Endothelial cell of umbilical vein (primary cell): ENCODE measurements at regions not wholly inside any gene's neighbourhood (a gene's known extent, or its start where the extent isn't known, plus 50 kb on each side); places are given as distances from the start of the nearest gene placed in this dataset.

ENCODE experiments used
- BruUV-seq: library from RNA; stranded (reverse); fragments of 400-500 nt; replicated peaks from 2 replicates; lab custom pipeline; 2021; lab: Mats Ljungman, UMichigan
- CTCF ChIA-PET: fragments of 300-600, 350-600 bp; sonication (Branson Sonifier 250); formaldehyde crosslinking; loops from one replicate; lab custom pipeline; 2021; ENCODE audit warnings: antibody characterized with exemption, inconsistent platforms; lab: Charles Lee
- POLR2A ChIA-PET: fragments of 300-600, 350-600 bp; sonication (Branson Sonifier 250); formaldehyde crosslinking; loops from one replicate; lab custom pipeline; 2021; ENCODE audit warnings: antibody characterized with exemption, inconsistent platforms; lab: Charles Lee
- DNase-seq: peaks from one replicate; pipeline ENCODE4 v3.0.0-alpha.2; 2011; ENCODE audit warnings: low read depth, low spot score
- FAIRE-seq: peaks from 2 replicates; lab custom pipeline; 2011; peaks lifted over from hg19 to GRCh38; lab: Jason Lieb, UNC
- H2AFZ ChIP-seq: 2 replicates; pipeline ENCODE4 v1.6.0; 2012; ENCODE audit warnings: low read depth, low read length, control low read depth, inconsistent platforms
- H3K27ac ChIP-seq: 2 replicates; pipeline ENCODE4 v1.5.1; 2011; ENCODE audit warnings: low read depth, mild to moderate bottlenecking, control low read depth, low read length, moderate library complexity; ENCODE audit not compliant: insufficient read depth
- H3K27me3 ChIP-seq, 2 experiments: 2 replicates each; pipeline versions ENCODE4 v1.6.0 to v1.6.1; 2011; ENCODE audit warnings: low read length in 2 of 2, mixed read lengths in 1 of 2; ENCODE audit not compliant: control insufficient read depth in 2 of 2, insufficient read depth in 2 of 2
- H3K36me3 ChIP-seq, 2 experiments: 2 replicates in 1 of 2; 3 replicates in 1 of 2; pipeline ENCODE4 v1.5.1; 2011; ENCODE audit warnings: low read length in 2 of 2, mild to moderate bottlenecking in 1 of 2, moderate library complexity in 1 of 2; ENCODE audit not compliant: control insufficient read depth in 2 of 2, insufficient read depth in 2 of 2; ENCODE audit errors: extremely low read depth in 1 of 2
- H3K4me1 ChIP-seq: 3 replicates; pipeline ENCODE4 v1.5.1; 2011; ENCODE audit warnings: mild to moderate bottlenecking, low read length; ENCODE audit not compliant: control insufficient read depth, insufficient read depth; ENCODE audit errors: extremely low read depth
- H3K4me2 ChIP-seq: 2 replicates; pipeline ENCODE4 v1.6.1; 2011; ENCODE audit warnings: low read length, control low read depth, mixed read lengths; ENCODE audit not compliant: insufficient read depth
- H3K4me3 ChIP-seq, 3 experiments: fragments of 200-600 bp in 1 of 3; sonication (generic), shearing (Covaris generic) in 1 of 3; replicated peaks in 1 of 3; 2 replicates each; pipeline ENCODE4 v1.5.1; 2011 to 2016; ENCODE audit warnings: control low read depth in 3 of 3, low read length in 3 of 3, mild to moderate bottlenecking in 2 of 3, inconsistent platforms in 1 of 3, low read depth in 1 of 3, moderate library complexity in 1 of 3; ENCODE audit not compliant: insufficient read depth in 1 of 3
- H3K79me2 ChIP-seq: 2 replicates; pipeline ENCODE4 v1.6.0; 2012; ENCODE audit warnings: low read length, inconsistent platforms; ENCODE audit not compliant: control insufficient read depth, insufficient read depth
- H3K9ac ChIP-seq: replicated peaks from 2 replicates; pipeline ENCODE3; 2011; ENCODE audit warnings: low read length, control low read depth; ENCODE audit not compliant: insufficient read depth; ENCODE audit errors: extremely low read depth
- H3K9me1 ChIP-seq: replicated peaks from 3 replicates; pipeline ENCODE4 v1.6.0; 2011; ENCODE audit warnings: mild to moderate bottlenecking, low read length; ENCODE audit not compliant: control insufficient read depth, insufficient read depth; ENCODE audit errors: extremely low read depth
- H3K9me3 ChIP-seq: replicated peaks from 2 replicates; pipeline ENCODE4 v1.5.1; 2012; ENCODE audit warnings: low read length, inconsistent platforms; ENCODE audit not compliant: control insufficient read depth, insufficient read depth
- H4K20me1 ChIP-seq: replicated peaks from 2 replicates; pipeline ENCODE3; 2011; ENCODE audit warnings: mild to moderate bottlenecking, low read length; ENCODE audit not compliant: control insufficient read depth, insufficient read depth; ENCODE audit errors: extremely low read depth
- EZH2 ChIP-seq: IDR thresholded peaks from 2 replicates; pipeline ENCODE4 v1.6.1; 2012; ENCODE audit warnings: borderline replicate concordance, low read depth, mild to moderate bottlenecking, moderate library complexity, low read length, inconsistent platforms; ENCODE audit not compliant: severe bottlenecking
- FOS ChIP-seq: IDR thresholded peaks from 2 replicates; pipeline ENCODE4 v1.6.1; 2011; ENCODE audit warnings: mild to moderate bottlenecking, low read length, moderate library complexity, borderline replicate concordance; ENCODE audit not compliant: insufficient read depth
- GATA2 ChIP-seq: IDR thresholded peaks from 2 replicates; pipeline ENCODE4 v1.7.0; 2011; ENCODE audit warnings: low read depth, mild to moderate bottlenecking, moderate library complexity, mixed read lengths, low read length; ENCODE audit not compliant: insufficient read length, insufficient read depth
- JUN ChIP-seq: IDR thresholded peaks from 2 replicates; pipeline ENCODE4 v1.6.1; 2011; ENCODE audit warnings: borderline replicate concordance, low read depth; ENCODE audit not compliant: insufficient read length, insufficient read depth
- MAX ChIP-seq: IDR thresholded peaks from 2 replicates; pipeline ENCODE4 v1.6.1; 2011; ENCODE audit not compliant: insufficient read depth, insufficient read length
- MYC ChIP-seq: IDR thresholded peaks from one replicate; pipeline ENCODE4 v1.6.1; 2011; ENCODE audit warnings: mild to moderate bottlenecking, low read depth, low read length
- POLR2A ChIP-seq: IDR thresholded peaks from 2 replicates; pipeline ENCODE4 v1.6.1; 2012; ENCODE audit warnings: low read depth, mild to moderate bottlenecking, control low read depth, low read length
- POLR2AphosphoS5 ChIP-seq: IDR thresholded peaks from 2 replicates; pipeline ENCODE4 v1.6.1; 2012; ENCODE audit warnings: low read depth, mild to moderate bottlenecking, control low read depth, low read length, moderate library complexity; ENCODE audit not compliant: insufficient read depth
- dilution Hi-C: fragments of 300-500 bp; cut with MboI; formaldehyde crosslinking; loops from one replicate; pipeline ENCODE4 v1.15.0; 2019; ENCODE audit warnings: low sequenced_read_pairs; ENCODE audit not compliant: extremely low pct_ligation_motif_present
- intact Hi-C: fragments of 100-400 bp; cut with micrococcal nuclease; formaldehyde crosslinking; loops from one replicate; pipeline ENCODE4 v1.10.0; 2022
- TF ChIP-seq, protein P1 (sequence below), 2 donors: IDR thresholded peaks; 1 replicate in 1 of 2; 2 replicates in 1 of 2; pipeline ENCODE4 v1.5.1; 2011; ENCODE audit warnings: low read length in 2 of 2, mild to moderate bottlenecking in 2 of 2, moderate library complexity in 2 of 2, control low read depth in 1 of 2, inconsistent platforms in 1 of 2, low read depth in 1 of 2; ENCODE audit not compliant: insufficient read depth in 1 of 2; ENCODE audit errors: extremely low read depth in 1 of 2

- intact Hi-C loops: no loop called here
- TF ChIP-seq FOS: peak; percentile 62
- TF ChIP-seq MAX: no peak
- TF ChIP-seq JUN: peak; percentile 81
- POLR2A ChIA-PET: no interaction called here
These were observed 115.7 kb upstream of the FAT1 start for GRCh38 chr4:186839122-186840037.

GRCh38 chr4:186840222-186840701 lies 116.6 kb upstream of the FAT1 start:
- no peak overlapping the region for H3K4me2 ChIP-seq
- ChIA-PET CTCF (interaction anchor here (1.0 to 1.5 kb wide), 2 partner anchors 10 to 26 kb away, joined by 3 to 4 read pairs; no protein-coding TSS in a partner anchor), POLR2A (no interaction called here)
- H4K20me1 ChIP-seq: no peaks in the 10 kb centered on the region
- peak overlapping the region; percentile 91 for H3K9ac ChIP-seq
- H3K36me3 ChIP-seq: no peaks in the 10 kb centered on the region
- H2AFZ ChIP-seq: peak overlapping the region; percentile 54
- H3K4me3 ChIP-seq: no peak overlapping the region
- peaks cover 35% of the 10 kb centered on the region for H3K4me1 ChIP-seq
- peak overlapping the region; percentile 92 for H3K27ac ChIP-seq
- H3K79me2 ChIP-seq: no peaks in the 10 kb centered on the region
- H3K27me3 ChIP-seq: no peaks in the 10 kb centered on the region
- H3K9me3 ChIP-seq: no peaks in the 10 kb centered on the region
- DNase-seq: no peak
- no peak for FAIRE-seq
- dilution Hi-C loops: no loop called here
- TF ChIP-seq EZH2 (no peak), JUN (no peak), POLR2A (no peak), MAX (no peak), MYC (no peak), POLR2AphosphoS5 (no peak), GATA2 (no peak)
- TF ChIP-seq, protein P1, sequence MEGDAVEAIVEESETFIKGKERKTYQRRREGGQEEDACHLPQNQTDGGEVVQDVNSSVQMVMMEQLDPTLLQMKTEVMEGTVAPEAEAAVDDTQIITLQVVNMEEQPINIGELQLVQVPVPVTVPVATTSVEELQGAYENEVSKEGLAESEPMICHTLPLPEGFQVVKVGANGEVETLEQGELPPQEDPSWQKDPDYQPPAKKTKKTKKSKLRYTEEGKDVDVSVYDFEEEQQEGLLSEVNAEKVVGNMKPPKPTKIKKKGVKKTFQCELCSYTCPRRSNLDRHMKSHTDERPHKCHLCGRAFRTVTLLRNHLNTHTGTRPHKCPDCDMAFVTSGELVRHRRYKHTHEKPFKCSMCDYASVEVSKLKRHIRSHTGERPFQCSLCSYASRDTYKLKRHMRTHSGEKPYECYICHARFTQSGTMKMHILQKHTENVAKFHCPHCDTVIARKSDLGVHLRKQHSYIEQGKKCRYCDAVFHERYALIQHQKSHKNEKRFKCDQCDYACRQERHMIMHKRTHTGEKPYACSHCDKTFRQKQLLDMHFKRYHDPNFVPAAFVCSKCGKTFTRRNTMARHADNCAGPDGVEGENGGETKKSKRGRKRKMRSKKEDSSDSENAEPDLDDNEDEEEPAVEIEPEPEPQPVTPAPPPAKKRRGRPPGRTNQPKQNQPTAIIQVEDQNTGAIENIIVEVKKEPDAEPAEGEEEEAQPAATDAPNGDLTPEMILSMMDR (IDR thresholded peaks at IDR 0.05; ENCODE audit: extremely low read depth in 1 of 2, insufficient read depth in 1 of 2, low read depth in 1 of 2, low read length in 2 of 2): no peak
- intact Hi-C loops: no loop called here
- H3K9me1 ChIP-seq: no peaks in the 10 kb centered on the region
- BruUV-seq: no TSS peak

More at GRCh38 chr4:186839122-186840037, 115.7 kb upstream of the FAT1 start:
- FAIRE-seq (peak; percentile 82), DNase-seq (peak; percentile 84)
- Histone ChIP-seq H3K36me3 (no peaks in the 10 kb centered on the region), H3K9me3 (no peaks in the 10 kb centered on the region), H3K4me2 (peak overlapping the region; percentile 12), H3K9me1 (no peaks in the 10 kb centered on the region), H3K4me3 (no peak overlapping the region), H3K79me2 (no peaks in the 10 kb centered on the region), H3K9ac (peak overlapping the region; percentile 91), H4K20me1 (no peaks in the 10 kb centered on the region), H3K27ac (peak overlapping the region; percentile 92), H3K27me3 (no peaks in the 10 kb centered on the region), H3K4me1 (peaks cover 27% of the 10 kb centered on the region), H2AFZ (peak overlapping the region; percentile 72)
- dilution Hi-C loops: no loop called here
- CTCF ChIA-PET: interaction anchor here (0.6 to 1.5 kb wide), 4 partner anchors 10 to 1565 kb away, joined by 3 to 4 read pairs (median 3); no protein-coding TSS in a partner anchor
- TSS peak; percentile 73 for BruUV-seq
